Loucy (cell line): ENCODE measurements at regions not wholly inside any gene's neighbourhood (a gene's known extent, or its start where the extent isn't known, plus 50 kb on each side); places are given as distances from the start of the nearest gene placed in this dataset.
"Not testable (repeated sequence)": the region's sequence is repeated elsewhere in the genome, so short reads cannot be mapped to it uniquely, and the experiment has no call there.

Experiments used
- H2AFZ ChIP-seq: fragments of 200-600 bp; sonication (generic); 2 replicates; pipeline ENCODE4 v1.6.0; 2016; ENCODE audit warnings: antibody characterized with exemption, mild to moderate bottlenecking, low read length, moderate library complexity
- H3F3A ChIP-seq: fragments of 200-600 bp; 2 replicates; pipeline ENCODE4 v1.6.0; 2016; ENCODE audit warnings: antibody characterized with exemption, low read depth, mild to moderate bottlenecking
- H3K27me3 ChIP-seq: fragments of 200-600 bp; sonication (generic); 2 replicates; pipeline ENCODE4 v1.6.1; 2014; ENCODE audit warnings: low read length, mild to moderate bottlenecking; ENCODE audit not compliant: insufficient read depth, poor library complexity, severe bottlenecking
- H3K36me3 ChIP-seq: fragments of 200-600 bp; sonication (generic); 2 replicates; pipeline ENCODE4 v1.6.1; 2016; ENCODE audit warnings: low read length; ENCODE audit not compliant: insufficient read depth
- H3K4me1 ChIP-seq: fragments of 200-600 bp; sonication (generic); 2 replicates; pipeline ENCODE4 v1.5.1; 2014; ENCODE audit warnings: low read length, mild to moderate bottlenecking; ENCODE audit not compliant: insufficient read depth, poor library complexity, severe bottlenecking
- H3K4me2 ChIP-seq: fragments of 200-600 bp; sonication (generic); 2 replicates; pipeline ENCODE4 v1.6.0; 2014; ENCODE audit warnings: antibody characterized with exemption, low read length, low read depth, mild to moderate bottlenecking; ENCODE audit not compliant: poor library complexity, severe bottlenecking
- H3K4me3 ChIP-seq: fragments of 200-600 bp; sonication (generic); 2 replicates; pipeline ENCODE4 v1.5.1; 2014; ENCODE audit warnings: low read length, mild to moderate bottlenecking, mixed read lengths; ENCODE audit not compliant: poor library complexity, severe bottlenecking
- H3K79me2 ChIP-seq: fragments of 200-600 bp; sonication (generic); 2 replicates; pipeline ENCODE4 v1.6.1; 2014; ENCODE audit warnings: low read length; ENCODE audit not compliant: insufficient read depth
- H3K9ac ChIP-seq: fragments of 200-600 bp; sonication (generic); 2 replicates; pipeline ENCODE4 v1.6.0; 2014; ENCODE audit warnings: mild to moderate bottlenecking, low read depth, low read length, moderate library complexity; ENCODE audit not compliant: poor library complexity, severe bottlenecking
- H3K9me2 ChIP-seq: fragments of 200-600 bp; sonication (generic); replicated peaks from 2 replicates; pipeline ENCODE4 v1.6.1; 2016; ENCODE audit warnings: low read depth, low read length, mixed read lengths
- H3K9me3 ChIP-seq: fragments of 200-600 bp; sonication (generic); 2 replicates; pipeline ENCODE4 v1.6.1; 2014; ENCODE audit warnings: mild to moderate bottlenecking, antibody characterized with exemption, low read length, low read depth; ENCODE audit not compliant: insufficient read depth
- H4K20me1 ChIP-seq: fragments of 200-600 bp; sonication (generic); 2 replicates; pipeline ENCODE4 v1.6.0; 2014; ENCODE audit warnings: antibody characterized with exemption, low read length, mild to moderate bottlenecking; ENCODE audit not compliant: insufficient read depth, poor library complexity, severe bottlenecking
- CTCF ChIP-seq: fragments of 200-600 bp; sonication (generic); conservative IDR thresholded peaks from 2 replicates; pipeline ENCODE4 v1.5.1; 2014; ENCODE audit warnings: mild to moderate bottlenecking, antibody characterized with exemption, low read length
- EZH2phosphoT487 ChIP-seq: fragments of 200-600 bp; IDR thresholded peaks from 2 replicates; pipeline ENCODE4 v1.6.1; 2018; ENCODE audit warnings: antibody characterized with exemption, mild to moderate bottlenecking, moderate library complexity, borderline replicate concordance

- H3K4me2 ChIP-seq: no peak overlapping the region
- no peak overlapping the region for H3K9ac ChIP-seq
- H3K4me1 ChIP-seq: no peaks in the 10 kb centered on the region
- no peaks in the 10 kb centered on the region for H3K9me3 ChIP-seq
- H3K27me3 ChIP-seq: no peaks in the 10 kb centered on the region
- TF ChIP-seq EZH2phosphoT487: no peak
- no peak for TF ChIP-seq CTCF
- no peak overlapping the region for H3K4me3 ChIP-seq
- no peak overlapping the region for H2AFZ ChIP-seq
- H3K79me2 ChIP-seq: no peaks in the 10 kb centered on the region
- H3K36me3 ChIP-seq: no peaks in the 10 kb centered on the region
- no peaks in the 10 kb centered on the region for H3K9me2 ChIP-seq
- no peaks in the 10 kb centered on the region for H4K20me1 ChIP-seq
- no peaks in the 10 kb centered on the region for H3F3A ChIP-seq
Measured at GRCh38 chr14:43671716-43672485, 835.2 kb downstream of the FSCB start.

- Histone ChIP-seq H4K20me1 (no peaks in the 10 kb centered on the region), H2AFZ (no peak overlapping the region), H3K4me2 (no peak overlapping the region), H3K79me2 (no peaks in the 10 kb centered on the region), H3K9ac (no peak overlapping the region), H3K27me3 (no peaks in the 10 kb centered on the region), H3K9me3 (no peaks in the 10 kb centered on the region), H3F3A (no peaks in the 10 kb centered on the region), H3K36me3 (no peaks in the 10 kb centered on the region), H3K9me2 (no peaks in the 10 kb centered on the region), H3K4me3 (no peak overlapping the region), H3K4me1 (no peaks in the 10 kb centered on the region)
- TF ChIP-seq EZH2phosphoT487: no peak
- no peak for TF ChIP-seq CTCF
Measured at GRCh38 chr14:43669355-43669754, 837.7 kb downstream of the FSCB start.

GRCh38 chr14:43665570-43666267 lies 841.4 kb downstream of the FSCB start:
- H3K9me2 ChIP-seq: no peaks in the 10 kb centered on the region
- H3K9me3 ChIP-seq: no peaks in the 10 kb centered on the region
- no peaks in the 10 kb centered on the region for H3K27me3 ChIP-seq
- H3K4me2 ChIP-seq: no peak overlapping the region
- H2AFZ ChIP-seq: no peak overlapping the region
- no peaks in the 10 kb centered on the region for H3K4me1 ChIP-seq
- no peaks in the 10 kb centered on the region for H3K36me3 ChIP-seq
- H3K79me2 ChIP-seq: no peaks in the 10 kb centered on the region
- TF ChIP-seq EZH2phosphoT487 (no peak), CTCF (no peak)
- H4K20me1 ChIP-seq: no peaks in the 10 kb centered on the region
- no peak overlapping the region for H3K9ac ChIP-seq
- H3K4me3 ChIP-seq: no peak overlapping the region
- H3F3A ChIP-seq: no peaks in the 10 kb centered on the region

GRCh38 chr14:43655194-43655593 lies 851.9 kb downstream of the FSCB start:
- H3K36me3 ChIP-seq, H3K9me3 ChIP-seq, H2AFZ ChIP-seq, H3K9me2 ChIP-seq, H3K79me2 ChIP-seq, H3K9ac ChIP-seq, H3K4me3 ChIP-seq, H3F3A ChIP-seq, H3K27me3 ChIP-seq, H3K4me2 ChIP-seq, H3K4me1 ChIP-seq, H4K20me1 ChIP-seq: not testable (repeated sequence)
